ENCODE measurements at regions not wholly inside any gene's neighbourhood (a gene's known extent, or its start where the extent isn't known, plus 50 kb on each side); places are given as distances from the start of the nearest gene placed in this dataset.

DNA sequence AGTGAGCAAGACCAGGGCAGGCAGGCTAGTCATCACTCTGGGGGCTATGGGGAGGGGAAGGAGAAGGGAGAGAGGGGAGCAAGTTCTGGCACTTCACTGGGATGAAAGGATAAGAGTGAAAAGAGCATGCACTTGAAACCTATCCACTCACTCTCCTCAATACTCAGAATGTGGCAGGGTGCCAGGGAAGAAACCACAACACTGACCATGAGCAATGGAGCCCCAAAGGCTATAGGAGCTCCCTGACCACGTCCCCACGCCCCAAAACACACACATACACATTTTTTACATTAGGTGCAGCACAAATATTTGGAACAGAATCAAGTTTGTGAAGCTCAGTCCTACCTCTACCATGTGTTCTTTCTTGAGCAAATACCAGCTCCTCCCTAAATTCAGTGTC is 132.2 kb downstream of the IDS start:
- H3K4me2 ChIP-seq (ENCODE audit: low read length): no peak overlapping the region
- H3K79me2 ChIP-seq (ENCODE audit: low read length): no peaks in the 10 kb centered on the region
- TF ChIP-seq, protein P1, sequence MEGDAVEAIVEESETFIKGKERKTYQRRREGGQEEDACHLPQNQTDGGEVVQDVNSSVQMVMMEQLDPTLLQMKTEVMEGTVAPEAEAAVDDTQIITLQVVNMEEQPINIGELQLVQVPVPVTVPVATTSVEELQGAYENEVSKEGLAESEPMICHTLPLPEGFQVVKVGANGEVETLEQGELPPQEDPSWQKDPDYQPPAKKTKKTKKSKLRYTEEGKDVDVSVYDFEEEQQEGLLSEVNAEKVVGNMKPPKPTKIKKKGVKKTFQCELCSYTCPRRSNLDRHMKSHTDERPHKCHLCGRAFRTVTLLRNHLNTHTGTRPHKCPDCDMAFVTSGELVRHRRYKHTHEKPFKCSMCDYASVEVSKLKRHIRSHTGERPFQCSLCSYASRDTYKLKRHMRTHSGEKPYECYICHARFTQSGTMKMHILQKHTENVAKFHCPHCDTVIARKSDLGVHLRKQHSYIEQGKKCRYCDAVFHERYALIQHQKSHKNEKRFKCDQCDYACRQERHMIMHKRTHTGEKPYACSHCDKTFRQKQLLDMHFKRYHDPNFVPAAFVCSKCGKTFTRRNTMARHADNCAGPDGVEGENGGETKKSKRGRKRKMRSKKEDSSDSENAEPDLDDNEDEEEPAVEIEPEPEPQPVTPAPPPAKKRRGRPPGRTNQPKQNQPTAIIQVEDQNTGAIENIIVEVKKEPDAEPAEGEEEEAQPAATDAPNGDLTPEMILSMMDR (IDR thresholded peaks at IDR 0.05; ENCODE audit: low read depth, low read length): no peak
- TF ChIP-seq EZH2phosphoT487 (IDR thresholded peaks at IDR 0.05; ENCODE audit: low read depth): no peak

DNA sequence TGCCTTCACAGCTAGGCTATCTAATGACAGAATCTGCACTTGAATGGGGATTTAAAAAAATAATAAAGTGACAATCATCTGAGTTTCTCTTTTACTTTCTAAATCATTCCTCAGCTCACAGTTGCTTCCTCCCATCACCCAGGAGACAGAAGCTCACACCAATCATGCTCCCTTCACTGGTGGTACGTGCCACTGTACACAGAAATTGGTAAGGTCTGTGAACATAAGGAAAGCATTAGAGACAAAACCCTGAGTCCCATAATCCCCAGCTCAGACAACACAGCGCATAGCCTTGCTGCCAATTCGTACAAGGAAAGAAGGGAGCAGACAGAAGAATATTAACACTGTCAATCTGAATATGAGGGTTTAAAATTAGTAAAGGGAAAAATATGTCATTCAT is 133.1 kb downstream of the IDS start:
- H3K9me3 ChIP-seq (ENCODE audit: insufficient read depth, low read length): no peaks in the 10 kb centered on the region
- no peak overlapping the region for H3K9ac ChIP-seq (ENCODE audit: low read length)
- H3K27me3 ChIP-seq (ENCODE audit: low read depth, low read length): no peaks in the 10 kb centered on the region
- H3K4me3 ChIP-seq (ENCODE audit: low read length): no peak overlapping the region
- no peak overlapping the region for H2AFZ ChIP-seq (ENCODE audit: low read depth, low read length)
- H3K79me2 ChIP-seq (ENCODE audit: low read length): no peaks in the 10 kb centered on the region
- no peaks in the 10 kb centered on the region for H3K36me3 ChIP-seq (replicated peaks; ENCODE audit: low read depth, low read length)
- TF ChIP-seq EZH2phosphoT487 (IDR thresholded peaks at IDR 0.05; ENCODE audit: low read depth): no peak
- TF ChIP-seq, protein P1 (IDR thresholded peaks at IDR 0.05; ENCODE audit: low read depth, low read length): no peak
- peak overlapping the region; percentile 22; the same call in 1 of the 2 replicates for H3K4me2 ChIP-seq (ENCODE audit: low read length)
- H3K27ac ChIP-seq (ENCODE audit: low read length): no peak overlapping the region
- no peaks in the 10 kb centered on the region for H3K4me1 ChIP-seq (ENCODE audit: low read length)
- H4K20me1 ChIP-seq (ENCODE audit: insufficient read depth, low read length): no peaks in the 10 kb centered on the region

More for the DNA sequence above, 132.2 kb downstream of the IDS start:
- Histone ChIP-seq H4K20me1 (ENCODE audit: insufficient read depth, low read length) (no peaks in the 10 kb centered on the region), H3K27me3 (ENCODE audit: low read depth, low read length) (no peaks in the 10 kb centered on the region), H3K9ac (ENCODE audit: low read length) (no peak overlapping the region), H2AFZ (ENCODE audit: low read depth, low read length) (no peak overlapping the region), H3K36me3 (replicated peaks; ENCODE audit: low read depth, low read length) (no peaks in the 10 kb centered on the region), H3K4me3 (ENCODE audit: low read length) (no peak overlapping the region), H3K27ac (ENCODE audit: low read length) (no peak overlapping the region), H3K9me3 (ENCODE audit: insufficient read depth, low read length) (no peaks in the 10 kb centered on the region), H3K4me1 (ENCODE audit: low read length) (no peaks in the 10 kb centered on the region)

DNA sequence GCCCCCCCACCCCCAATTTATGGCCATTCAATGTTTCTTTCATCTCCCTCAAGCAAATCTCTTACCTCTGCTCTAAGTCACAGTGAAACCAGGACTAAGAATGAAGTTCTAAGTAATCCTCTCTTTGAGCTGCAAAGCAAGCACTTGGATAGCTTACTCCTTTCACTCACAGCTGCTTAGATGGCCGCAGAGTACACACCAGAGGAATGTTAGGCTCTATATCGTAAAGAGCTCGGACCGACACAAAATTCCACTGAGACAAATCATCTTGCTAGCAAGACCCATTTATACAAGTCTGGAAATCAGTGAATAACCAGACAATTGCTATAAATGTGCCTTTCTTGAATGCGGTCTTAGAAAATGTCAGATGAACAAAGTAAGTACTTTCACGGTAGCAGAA is 135.0 kb downstream of the IDS start:
- Histone ChIP-seq H3K4me1 (ENCODE audit: low read length) (no peaks in the 10 kb centered on the region), H3K36me3 (replicated peaks; ENCODE audit: low read depth, low read length) (no peaks in the 10 kb centered on the region), H3K27me3 (ENCODE audit: low read depth, low read length) (no peaks in the 10 kb centered on the region), H3K4me3 (ENCODE audit: low read length) (no peak overlapping the region), H2AFZ (ENCODE audit: low read depth, low read length) (no peak overlapping the region), H3K27ac (ENCODE audit: low read length) (no peak overlapping the region), H3K79me2 (ENCODE audit: low read length) (no peaks in the 10 kb centered on the region), H3K4me2 (ENCODE audit: low read length) (no peak overlapping the region), H3K9ac (ENCODE audit: low read length) (no peak overlapping the region), H4K20me1 (ENCODE audit: insufficient read depth, low read length) (no peaks in the 10 kb centered on the region), H3K9me3 (ENCODE audit: insufficient read depth, low read length) (no peaks in the 10 kb centered on the region)
- TF ChIP-seq EZH2phosphoT487 (IDR thresholded peaks at IDR 0.05; ENCODE audit: low read depth): no peak

DNA sequence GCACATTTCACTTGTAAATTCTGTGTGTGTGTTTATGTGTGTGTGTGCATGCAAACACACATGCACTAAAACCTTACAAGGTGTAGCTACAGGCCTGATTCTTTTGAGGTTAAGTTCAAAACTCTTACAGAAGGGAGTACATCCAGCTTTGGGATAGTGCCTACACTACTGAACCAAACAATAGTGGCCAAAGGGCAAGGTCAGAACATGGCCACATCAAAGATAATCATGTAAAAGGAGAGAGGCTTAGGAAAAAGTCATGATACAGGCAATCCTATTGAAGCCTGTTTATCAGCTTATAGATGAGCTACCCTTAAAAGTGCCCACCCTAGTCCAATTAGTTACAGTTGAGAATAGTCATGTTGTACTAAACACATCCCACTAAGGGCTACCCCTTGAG is 139.6 kb downstream of the IDS start:
- Histone ChIP-seq H3K79me2 (ENCODE audit: low read length) (no peaks in the 10 kb centered on the region), H3K36me3 (replicated peaks; ENCODE audit: low read depth, low read length) (no peaks in the 10 kb centered on the region)

More for the DNA sequence above, 139.6 kb downstream of the IDS start:
- Histone ChIP-seq H3K9ac (ENCODE audit: low read length) (no peak overlapping the region), H3K4me2 (ENCODE audit: low read length) (no peak overlapping the region), H3K27me3 (ENCODE audit: low read depth, low read length) (no peaks in the 10 kb centered on the region), H3K27ac (ENCODE audit: low read length) (no peak overlapping the region), H2AFZ (ENCODE audit: low read depth, low read length) (no peak overlapping the region), H4K20me1 (ENCODE audit: insufficient read depth, low read length) (no peaks in the 10 kb centered on the region), H3K4me1 (ENCODE audit: low read length) (no peaks in the 10 kb centered on the region), H3K4me3 (ENCODE audit: low read length) (no peak overlapping the region), H3K9me3 (ENCODE audit: insufficient read depth, low read length) (no peaks in the 10 kb centered on the region)
- no peak for TF ChIP-seq EZH2phosphoT487 (IDR thresholded peaks at IDR 0.05; ENCODE audit: low read depth)
- TF ChIP-seq, protein P1 (IDR thresholded peaks at IDR 0.05; ENCODE audit: low read depth, low read length): no peak
